HepG2 (cell line): ENCODE measurements at regions not wholly inside any gene's neighbourhood (a gene's known extent, or its start where the extent isn't known, plus 50 kb on each side); places are given as distances from the start of the nearest gene placed in this dataset.

ENCODE experiments used
- DPF2 ChIP-seq: sonication (generic); formaldehyde crosslinking; IDR thresholded peaks from 2 replicates; pipeline ENCODE4 v1.4.0; 2020; ENCODE audit warnings: mild to moderate bottlenecking, low read depth, missing genetic modification reagents, borderline replicate concordance
- EED ChIP-seq: sonication (generic); formaldehyde crosslinking; IDR thresholded peaks from 2 replicates; pipeline ENCODE4 v1.5.0; 2020; ENCODE audit warnings: mild to moderate bottlenecking, missing genetic modification reagents
- ERF ChIP-seq: IDR thresholded peaks from 2 replicates; pipeline ENCODE4 v1.6.1; 2018; ENCODE audit warnings: missing biosample characterization, missing genetic modification reagents
- GABPA ChIP-seq, 2 experiments: IDR thresholded peaks; 2 replicates each; pipeline ENCODE4 v1.6.1; 2011 to 2016; ENCODE audit warnings: low read depth in 2 of 2, low read length in 1 of 2, missing biosample characterization in 1 of 2, missing genetic modification characterization in 1 of 2
- JUND ChIP-seq: sonication (generic); formaldehyde crosslinking; IDR thresholded peaks from 2 replicates; pipeline ENCODE4 v1.8.0; 2022; ENCODE audit warnings: mild to moderate bottlenecking, missing genetic modification reagents
- MAFF ChIP-seq: IDR thresholded peaks from 2 replicates; pipeline ENCODE4 v1.6.1; 2011; ENCODE audit warnings: low read depth, low read length, improper control_type of control experiment
- NCOA2 ChIP-seq: sonication (generic); formaldehyde crosslinking; IDR thresholded peaks from 2 replicates; pipeline ENCODE4 v1.8.0; 2022; ENCODE audit warnings: inconsistent platforms
- NR3C1 ChIP-seq: sonication (generic); formaldehyde crosslinking; IDR thresholded peaks from 2 replicates; pipeline ENCODE4 v1.4.0; 2020; ENCODE audit warnings: missing genetic modification reagents
- ZBTB38 ChIP-seq: sonication (generic); formaldehyde crosslinking; IDR thresholded peaks from 2 replicates; pipeline ENCODE4 v1.5.1; 2020; ENCODE audit warnings: mild to moderate bottlenecking, missing genetic modification reagents
- ZMYM3 ChIP-seq: sonication (generic); formaldehyde crosslinking; IDR thresholded peaks from 2 replicates; pipeline ENCODE4 v1.5.1; 2020; ENCODE audit warnings: mild to moderate bottlenecking, missing genetic modification reagents
- ZNF136 ChIP-seq: sonication (generic); formaldehyde crosslinking; IDR thresholded peaks from 2 replicates; pipeline ENCODE4 v1.8.1; 2022; ENCODE audit warnings: low read depth, mild to moderate bottlenecking, moderate library complexity, missing genetic modification reagents
- ZNF580 ChIP-seq: IDR thresholded peaks from 2 replicates; pipeline ENCODE4 v1.6.1; 2016; ENCODE audit warnings: low read depth, borderline replicate concordance
- ZNF746 ChIP-seq: sonication (generic); formaldehyde crosslinking; IDR thresholded peaks from 2 replicates; pipeline ENCODE4 v1.8.0; 2022; ENCODE audit warnings: mild to moderate bottlenecking, missing genetic modification reagents
- ZNF766 ChIP-seq: sonication (generic); formaldehyde crosslinking; IDR thresholded peaks from 2 replicates; pipeline ENCODE4 v1.5.0; 2020; ENCODE audit warnings: missing genetic modification reagents, borderline replicate concordance
- ZNF770 ChIP-seq: sonication (generic); formaldehyde crosslinking; IDR thresholded peaks from 2 replicates; pipeline ENCODE4 v1.5.0; 2020; ENCODE audit warnings: mild to moderate bottlenecking, missing genetic modification reagents
- TF ChIP-seq, protein P1 (sequence below): sonication (generic); formaldehyde crosslinking; IDR thresholded peaks from 2 replicates; pipeline ENCODE4 v1.4.0; 2020; ENCODE audit warnings: missing genetic modification reagents, mild to moderate bottlenecking, borderline replicate concordance
- TF ChIP-seq, protein P2 (sequence below): sonication (generic); formaldehyde crosslinking; IDR thresholded peaks from 2 replicates; pipeline ENCODE4 v1.5.1; 2020; ENCODE audit warnings: missing genetic modification reagents, mild to moderate bottlenecking, borderline replicate concordance
- TF ChIP-seq, protein P3 (sequence below): sonication (generic); formaldehyde crosslinking; IDR thresholded peaks from 2 replicates; pipeline ENCODE4 v1.9.0; 2022; ENCODE audit warnings: missing genetic modification reagents, mild to moderate bottlenecking, borderline replicate concordance

DNA sequence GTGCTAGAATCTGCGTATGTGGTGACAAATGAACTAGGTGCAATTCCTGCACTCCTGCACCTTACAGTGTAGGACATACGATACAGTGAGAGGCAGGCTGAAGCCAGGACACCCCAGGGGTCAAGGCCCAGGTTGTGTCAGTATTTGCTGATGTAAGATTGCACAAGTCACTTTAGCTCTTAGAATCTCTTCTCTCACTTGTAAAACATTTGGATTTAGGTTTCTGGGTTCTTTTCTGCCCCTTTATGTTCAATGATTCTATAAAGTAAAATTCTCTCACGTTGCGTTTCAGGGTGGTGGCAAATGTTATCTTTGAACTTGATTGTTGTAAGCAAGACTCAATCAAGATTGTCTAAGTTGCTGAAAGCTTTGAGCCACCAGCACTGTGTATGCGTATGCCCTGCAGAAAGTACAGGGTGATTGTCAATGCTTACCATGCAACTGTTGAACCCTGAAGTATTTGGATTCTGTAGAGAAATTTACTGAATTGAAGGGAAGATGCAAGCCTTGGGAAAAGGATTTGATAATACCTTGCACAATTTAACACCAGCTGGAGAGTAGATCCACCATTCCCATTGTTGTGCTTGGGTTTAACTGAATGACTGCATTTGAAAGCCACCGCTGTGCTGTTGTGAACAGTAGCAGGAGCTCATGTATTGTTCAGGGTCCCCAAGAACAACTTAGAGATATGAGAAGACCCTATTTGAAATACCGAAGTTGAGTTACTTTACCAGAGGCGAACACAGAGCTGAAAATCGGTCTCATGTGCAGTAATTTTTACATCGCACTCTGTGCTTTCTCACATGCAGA, 106.1 kb upstream of the CITED2 start (continued):
- TF ChIP-seq ZNF770 (CRISPR knock-in tag) (no peak), EED (CRISPR knock-in tag) (no peak), NCOA2 (CRISPR knock-in tag) (peak; percentile 97), ZBTB38 (CRISPR knock-in tag) (no peak), ZNF136 (CRISPR knock-in tag) (no peak), DPF2 (CRISPR knock-in tag) (peak; percentile 94), ZMYM3 (peak; percentile 79; the same call in 1 of the 2 replicates), GABPA (IDR thresholded peaks at IDR 0.05; ENCODE audit: low read depth, low read length) (no peak), GABPA (CRISPR knock-in tag; IDR thresholded peaks at IDR 0.05; ENCODE audit: low read depth) (no peak), ZNF580 (CRISPR knock-in tag) (peak; percentile 43; the same call in 1 of the 2 replicates), JUND (CRISPR knock-in tag) (peak; percentile 84), NR3C1 (CRISPR knock-in tag) (no peak), MAFF (peak; percentile 72), ZNF746 (CRISPR knock-in tag) (0 out of 2 replicates have a peak, but pooled peaks have one; percentile 34), ERF (CRISPR knock-in tag) (peak; percentile 60; the same call in 1 of the 2 replicates), ZNF766 (CRISPR knock-in tag) (peak; percentile 77; the same call in 1 of the 2 replicates)
- TF ChIP-seq, protein P1, sequence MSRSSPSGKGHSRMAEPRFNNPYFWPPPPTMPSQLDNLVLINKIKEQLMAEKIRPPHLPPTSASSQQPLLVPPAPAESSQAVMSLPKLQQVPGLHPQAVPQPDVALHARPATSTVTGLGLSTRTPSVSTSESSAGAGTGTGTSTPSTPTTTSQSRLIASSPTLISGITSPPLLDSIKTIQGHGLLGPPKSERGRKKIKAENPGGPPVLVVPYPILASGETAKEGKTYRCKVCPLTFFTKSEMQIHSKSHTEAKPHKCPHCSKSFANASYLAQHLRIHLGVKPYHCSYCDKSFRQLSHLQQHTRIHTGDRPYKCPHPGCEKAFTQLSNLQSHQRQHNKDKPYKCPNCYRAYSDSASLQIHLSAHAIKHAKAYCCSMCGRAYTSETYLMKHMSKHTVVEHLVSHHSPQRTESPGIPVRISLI: no peak
- TF ChIP-seq, protein P2, sequence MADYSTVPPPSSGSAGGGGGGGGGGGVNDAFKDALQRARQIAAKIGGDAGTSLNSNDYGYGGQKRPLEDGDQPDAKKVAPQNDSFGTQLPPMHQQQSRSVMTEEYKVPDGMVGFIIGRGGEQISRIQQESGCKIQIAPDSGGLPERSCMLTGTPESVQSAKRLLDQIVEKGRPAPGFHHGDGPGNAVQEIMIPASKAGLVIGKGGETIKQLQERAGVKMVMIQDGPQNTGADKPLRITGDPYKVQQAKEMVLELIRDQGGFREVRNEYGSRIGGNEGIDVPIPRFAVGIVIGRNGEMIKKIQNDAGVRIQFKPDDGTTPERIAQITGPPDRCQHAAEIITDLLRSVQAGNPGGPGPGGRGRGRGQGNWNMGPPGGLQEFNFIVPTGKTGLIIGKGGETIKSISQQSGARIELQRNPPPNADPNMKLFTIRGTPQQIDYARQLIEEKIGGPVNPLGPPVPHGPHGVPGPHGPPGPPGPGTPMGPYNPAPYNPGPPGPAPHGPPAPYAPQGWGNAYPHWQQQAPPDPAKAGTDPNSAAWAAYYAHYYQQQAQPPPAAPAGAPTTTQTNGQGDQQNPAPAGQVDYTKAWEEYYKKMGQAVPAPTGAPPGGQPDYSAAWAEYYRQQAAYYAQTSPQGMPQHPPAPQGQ: no peak; the same call in 1 of the 2 replicates
- TF ChIP-seq, protein P3, sequence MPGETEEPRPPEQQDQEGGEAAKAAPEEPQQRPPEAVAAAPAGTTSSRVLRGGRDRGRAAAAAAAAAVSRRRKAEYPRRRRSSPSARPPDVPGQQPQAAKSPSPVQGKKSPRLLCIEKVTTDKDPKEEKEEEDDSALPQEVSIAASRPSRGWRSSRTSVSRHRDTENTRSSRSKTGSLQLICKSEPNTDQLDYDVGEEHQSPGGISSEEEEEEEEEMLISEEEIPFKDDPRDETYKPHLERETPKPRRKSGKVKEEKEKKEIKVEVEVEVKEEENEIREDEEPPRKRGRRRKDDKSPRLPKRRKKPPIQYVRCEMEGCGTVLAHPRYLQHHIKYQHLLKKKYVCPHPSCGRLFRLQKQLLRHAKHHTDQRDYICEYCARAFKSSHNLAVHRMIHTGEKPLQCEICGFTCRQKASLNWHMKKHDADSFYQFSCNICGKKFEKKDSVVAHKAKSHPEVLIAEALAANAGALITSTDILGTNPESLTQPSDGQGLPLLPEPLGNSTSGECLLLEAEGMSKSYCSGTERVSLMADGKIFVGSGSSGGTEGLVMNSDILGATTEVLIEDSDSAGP (CRISPR knock-in tag): no peak
